Neuronal stem cell (in vitro differentiated cells): ENCODE measurements at regions not wholly inside any gene's neighbourhood (a gene's known extent, or its start where the extent isn't known, plus 50 kb on each side); places are given as distances from the start of the nearest gene placed in this dataset.

Experiments
- DNase-seq: peaks from one replicate; pipeline ENCODE4 v3.0.0-alpha.2; 2013; ENCODE audit warnings: low spot score
- H2AFZ ChIP-seq: one replicate; pipeline ENCODE4 v1.6.1; 2013; ENCODE audit warnings: mild to moderate bottlenecking, low read length, inconsistent platforms
- H2AK5ac ChIP-seq: 2 replicates; pipeline ENCODE4 v1.6.1; 2013; ENCODE audit warnings: low read depth, mild to moderate bottlenecking, inconsistent platforms, low read length, moderate library complexity, mixed read lengths
- H2BK120ac ChIP-seq: 2 replicates; pipeline ENCODE4 v1.6.1; 2013; ENCODE audit warnings: low read depth, mild to moderate bottlenecking, inconsistent platforms, low read length, moderate library complexity, mixed read lengths
- H2BK12ac ChIP-seq: one replicate; pipeline ENCODE4 v1.6.1; 2013; ENCODE audit warnings: low read length, inconsistent platforms
- H2BK15ac ChIP-seq: 2 replicates; pipeline ENCODE4 v1.6.1; 2013; ENCODE audit warnings: mild to moderate bottlenecking, low read length, inconsistent platforms, mixed read lengths
- H2BK5ac ChIP-seq: one replicate; pipeline ENCODE4 v1.6.1; 2013; ENCODE audit warnings: inconsistent platforms, mild to moderate bottlenecking, low read length, moderate library complexity
- H3K14ac ChIP-seq: one replicate; pipeline ENCODE4 v1.6.1; 2013; ENCODE audit warnings: low read length, inconsistent platforms
- H3K18ac ChIP-seq: 2 replicates; pipeline ENCODE4 v1.6.1; 2013; ENCODE audit warnings: low read length, inconsistent platforms
- H3K23ac ChIP-seq: 2 replicates; pipeline ENCODE4 v1.6.1; 2013; ENCODE audit warnings: low read depth, mild to moderate bottlenecking, mixed read lengths, low read length, inconsistent platforms; ENCODE audit not compliant: poor library complexity
- H3K27ac ChIP-seq: replicated peaks from 3 replicates; pipeline ENCODE4 v1.5.1; 2013; ENCODE audit warnings: low read length, inconsistent platforms
- H3K27me3 ChIP-seq, 3 experiments: 2 replicates each; pipeline ENCODE4 v1.6.1; 2013; ENCODE audit warnings: low read length in 3 of 3, mild to moderate bottlenecking in 2 of 3, inconsistent platforms in 1 of 3, low read depth in 1 of 3, mixed read lengths in 1 of 3, moderate library complexity in 1 of 3; ENCODE audit not compliant: control insufficient read depth in 3 of 3, insufficient read depth in 3 of 3
- H3K36me3 ChIP-seq, 2 donors: replicated peaks in 1 of 2; 2 replicates each; pipeline ENCODE4 v1.6.1; 2013; ENCODE audit warnings: low read length in 2 of 2; ENCODE audit not compliant: control insufficient read depth in 2 of 2, insufficient read depth in 2 of 2
- H3K4ac ChIP-seq: 2 replicates; pipeline ENCODE4 v1.6.1; 2013; ENCODE audit warnings: inconsistent platforms, mild to moderate bottlenecking, low read length, moderate library complexity
- H3K4me1 ChIP-seq, 2 donors: 1 replicate in 1 of 2; 2 replicates in 1 of 2; pipeline ENCODE4 v1.6.1; 2013; ENCODE audit warnings: low read length in 2 of 2, low read depth in 1 of 2; ENCODE audit not compliant: control insufficient read depth in 2 of 2, insufficient read depth in 1 of 2
- H3K4me2 ChIP-seq: one replicate; pipeline ENCODE4 v1.6.1; 2013; ENCODE audit warnings: mild to moderate bottlenecking, low read length, inconsistent platforms; ENCODE audit not compliant: insufficient read depth, poor library complexity, severe bottlenecking
- H3K4me3 ChIP-seq, 2 donors: 2 replicates each; pipeline ENCODE4 v1.5.1; 2013; ENCODE audit warnings: low read length in 2 of 2, mild to moderate bottlenecking in 2 of 2, inconsistent platforms in 1 of 2, moderate library complexity in 1 of 2
- H3K79me1 ChIP-seq: one replicate; pipeline ENCODE4 v1.6.1; 2013; ENCODE audit warnings: low read depth, mild to moderate bottlenecking, inconsistent platforms, low read length, moderate library complexity
- H3K9ac ChIP-seq: one replicate; pipeline ENCODE4 v1.6.1; 2013; ENCODE audit warnings: mild to moderate bottlenecking, low read depth, low read length, inconsistent platforms; ENCODE audit not compliant: poor library complexity
- H3K9me3 ChIP-seq, 2 donors: replicated peaks in 1 of 2; 2 replicates each; pipeline versions ENCODE3 to v1.6.1; 2013; ENCODE audit warnings: low read length in 2 of 2, mild to moderate bottlenecking in 2 of 2, inconsistent platforms in 1 of 2, low read depth in 1 of 2, mixed read lengths in 1 of 2, moderate library complexity in 1 of 2; ENCODE audit not compliant: control insufficient read depth in 2 of 2, insufficient read depth in 1 of 2
- H4K8ac ChIP-seq: one replicate; pipeline ENCODE4 v1.6.1; 2013; ENCODE audit warnings: low read depth, mild to moderate bottlenecking, inconsistent platforms, low read length, moderate library complexity
- H4K91ac ChIP-seq: one replicate; pipeline ENCODE4 v1.6.1; 2013; ENCODE audit warnings: low read length, low read depth, mild to moderate bottlenecking, inconsistent platforms; ENCODE audit not compliant: poor library complexity
- WGBS, 2 donors: extraction: QIAGEN DNeasy Blood & Tissue Kit; methylation state at CpG; one replicate each; pipeline ENCODE4 v1.1.7; 2013; ENCODE audit warnings: missing lambda C conversion rate in 2 of 2, mixed read lengths in 1 of 2; ENCODE audit not compliant: insufficient read length in 2 of 2, insufficient replicate concordance in 1 of 2; ENCODE audit errors: extremely low coverage in 2 of 2; 5-methylcytosine and 5-hydroxymethylcytosine counted together

DNA sequence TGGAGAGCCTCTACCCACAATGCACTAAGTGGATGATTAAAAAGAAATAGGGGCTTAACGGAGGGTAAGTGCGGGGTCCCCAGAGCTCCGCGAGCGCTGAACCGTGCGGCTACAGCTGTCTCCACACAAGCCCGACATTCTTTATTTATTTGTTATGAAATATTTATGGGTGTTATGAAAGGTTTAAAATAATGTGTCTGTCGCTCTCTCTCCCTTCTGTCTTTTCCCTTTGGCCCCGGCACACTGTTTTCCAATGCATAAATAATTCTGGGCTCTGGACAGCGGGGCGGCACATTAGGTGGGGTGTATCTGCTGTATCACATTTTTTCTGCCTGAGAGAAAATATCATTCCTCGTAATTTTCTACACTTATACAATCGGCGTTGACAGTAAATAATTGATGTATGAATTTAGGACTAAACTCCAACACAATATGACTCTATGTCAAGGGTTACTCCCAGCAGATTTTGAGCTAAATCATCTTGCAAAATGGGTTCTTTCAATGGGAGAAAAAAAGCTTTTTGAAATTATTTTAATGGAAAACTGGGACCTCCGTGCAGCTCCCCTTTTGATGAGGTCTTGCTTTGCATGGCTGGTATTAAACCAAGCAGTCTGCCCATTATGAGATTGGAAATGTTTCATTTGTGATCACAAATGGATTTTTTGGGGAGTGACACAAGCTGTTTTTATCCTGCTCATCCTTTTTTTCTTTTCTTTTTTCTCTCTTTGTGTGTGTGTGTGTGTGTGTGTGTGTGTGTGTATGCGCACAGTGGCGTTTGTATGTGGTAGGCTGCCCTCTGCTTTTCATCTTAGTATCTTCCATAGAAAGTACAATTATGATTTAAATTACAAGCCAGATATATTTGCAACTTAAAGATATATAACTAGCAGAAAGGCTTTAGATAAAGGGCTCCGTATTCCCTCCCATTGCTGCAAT lies 370.6 kb upstream of the IRX4 start:
- Histone ChIP-seq H4K8ac (no peak overlapping the region), H3K14ac (no peak overlapping the region), H3K79me1 (no peaks in the 10 kb centered on the region), H2BK120ac (no peak overlapping the region), H2BK12ac (no peak overlapping the region), H3K4me1 (peaks cover 4 to 16% of the 10 kb centered on the region in 2 donors), H2BK15ac (no peak overlapping the region), H4K91ac (no peak overlapping the region), H3K4ac (no peak overlapping the region), H3K4me2 (no peak overlapping the region), H3K23ac (no peak overlapping the region), H2AK5ac (no peak overlapping the region), H3K27me3 (no peaks in the 10 kb centered on the region), H2AFZ (peak overlapping the region; percentile 37), H3K9me3 (no peaks in the 10 kb centered on the region), H2BK5ac (no peak overlapping the region), H3K9ac (no peak overlapping the region), H3K27ac (no peak overlapping the region), H3K4me3 (no peak overlapping the region), H3K18ac (no peak overlapping the region), H3K36me3 (no peaks in the 10 kb centered on the region)
- DNase-seq: no peak
- WGBS, 2 donors: no CpG with 5 or more reads among the region's 19 CpGs

DNA sequence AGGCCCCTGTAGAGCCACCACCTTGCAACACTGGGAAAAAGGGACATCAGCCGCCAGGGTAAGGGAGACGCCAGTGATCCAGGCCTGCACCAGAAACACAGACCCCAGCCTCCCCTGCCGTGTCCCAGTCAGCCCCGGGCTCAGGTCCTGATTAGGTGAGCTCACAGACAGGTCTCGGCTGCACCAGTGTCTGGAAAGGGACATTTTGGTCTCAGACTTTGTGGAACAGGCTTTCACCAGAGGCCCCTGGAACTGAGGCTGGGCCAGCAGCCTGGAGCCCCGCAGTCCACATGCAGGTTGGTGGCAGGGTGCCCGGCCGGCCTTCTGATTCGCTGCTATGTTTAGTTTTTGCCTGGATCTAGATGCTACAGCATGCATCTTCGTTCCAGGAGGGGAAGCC lies 369.0 kb upstream of the IRX4 start:
- Histone ChIP-seq H3K27ac (no peak overlapping the region), H4K91ac (no peak overlapping the region), H2BK12ac (no peak overlapping the region), H2BK5ac (no peak overlapping the region), H3K4me1 (peaks cover 4 to 16% of the 10 kb centered on the region in 2 donors), H2BK120ac (no peak overlapping the region), H3K9me3 (peaks cover 0 to 3% of the 10 kb centered on the region in 2 donors), H2BK15ac (peak overlapping the region; percentile 81), H3K27me3 (no peaks in the 10 kb centered on the region), H2AK5ac (peak overlapping the region; percentile 42), H2AFZ (peak overlapping the region; percentile 50), H3K23ac (no peak overlapping the region), H3K4ac (no peak overlapping the region), H3K4me3 (no peak overlapping the region), H3K14ac (no peak overlapping the region), H3K36me3 (no peaks in the 10 kb centered on the region), H4K8ac (no peak overlapping the region), H3K4me2 (no peak overlapping the region), H3K79me1 (no peaks in the 10 kb centered on the region), H3K18ac (peak overlapping the region; percentile 49), H3K9ac (no peak overlapping the region)
- DNase-seq: no peak
- WGBS, 2 donors: no CpG with 5 or more reads among the region's 10 CpGs

- DNase-seq: no peak
- no peak overlapping the region for H2BK12ac ChIP-seq
- peak overlapping the region; percentile 42 for H3K18ac ChIP-seq
- peaks cover 0 to 3% of the 10 kb centered on the region in 2 donors for H3K9me3 ChIP-seq
- H3K23ac ChIP-seq: no peak overlapping the region
- H2AK5ac ChIP-seq: peak overlapping the region; percentile 42
- WGBS, 2 donors: no CpG with 5 or more reads among the region's 7 CpGs
- no peak overlapping the region for H3K27ac ChIP-seq
- no peaks in the 10 kb centered on the region for H3K36me3 ChIP-seq
- no peak overlapping the region for H4K91ac ChIP-seq
- H3K79me1 ChIP-seq: no peaks in the 10 kb centered on the region
- H2BK5ac ChIP-seq: no peak overlapping the region
- H3K27me3 ChIP-seq: no peaks in the 10 kb centered on the region
- H3K4me2 ChIP-seq: no peak overlapping the region
- H2BK120ac ChIP-seq: no peak overlapping the region
- peak overlapping the region; percentile 50 for H3K9ac ChIP-seq
- no peak overlapping the region for H3K4me3 ChIP-seq
- H3K14ac ChIP-seq: no peak overlapping the region
- no peak overlapping the region for H4K8ac ChIP-seq
- H3K4me1 ChIP-seq: peaks cover 4 to 16% of the 10 kb centered on the region in 2 donors
- peak overlapping the region; percentile 81 for H2BK15ac ChIP-seq
- peak overlapping the region; percentile 50 for H2AFZ ChIP-seq
- no peak overlapping the region for H3K4ac ChIP-seq
Measured at GRCh38 chr5:2251298-2251697, 368.6 kb upstream of the IRX4 start.

- Histone ChIP-seq H4K8ac (no peak overlapping the region), H3K4me1 (peaks cover 4 to 16% of the 10 kb centered on the region in 2 donors), H2AK5ac (no peak overlapping the region), H3K14ac (peak overlapping the region; percentile 94), H4K91ac (no peak overlapping the region), H3K9me3 (peaks cover 0 to 3% of the 10 kb centered on the region in 2 donors), H3K27ac (no peak overlapping the region), H3K36me3 (no peaks in the 10 kb centered on the region), H3K4me2 (no peak overlapping the region), H2BK12ac (no peak overlapping the region), H3K18ac (peak overlapping the region; percentile 57), H3K9ac (no peak overlapping the region), H2BK5ac (no peak overlapping the region), H3K4ac (no peak overlapping the region), H2BK120ac (no peak overlapping the region), H2AFZ (no peak overlapping the region), H3K79me1 (no peaks in the 10 kb centered on the region), H2BK15ac (no peak overlapping the region), H3K23ac (peak overlapping the region; percentile 65), H3K27me3 (no peaks in the 10 kb centered on the region), H3K4me3 (no peak overlapping the region)
- WGBS, 2 donors: no CpG with 5 or more reads among the region's 12 CpGs
- no peak for DNase-seq
Measured at GRCh38 chr5:2250365-2250950, 367.7 kb upstream of the IRX4 start.
